AG09319 (cell line): ENCODE measurements at regions not wholly inside any gene's neighbourhood (a gene's known extent, or its start where the extent isn't known, plus 50 kb on each side); places are given as distances from the start of the nearest gene placed in this dataset.

ENCODE experiments used
- DNase-seq: peaks from one replicate; pipeline ENCODE4 v3.0.0-alpha.2; 2010; ENCODE audit warnings: low read depth; ENCODE audit errors: extremely low read depth
- TF ChIP-seq, protein P1 (sequence below): IDR thresholded peaks from 2 replicates; pipeline ENCODE4 v1.5.1; 2011; ENCODE audit warnings: low read depth, mild to moderate bottlenecking, inconsistent platforms, low read length, moderate library complexity

DNA sequence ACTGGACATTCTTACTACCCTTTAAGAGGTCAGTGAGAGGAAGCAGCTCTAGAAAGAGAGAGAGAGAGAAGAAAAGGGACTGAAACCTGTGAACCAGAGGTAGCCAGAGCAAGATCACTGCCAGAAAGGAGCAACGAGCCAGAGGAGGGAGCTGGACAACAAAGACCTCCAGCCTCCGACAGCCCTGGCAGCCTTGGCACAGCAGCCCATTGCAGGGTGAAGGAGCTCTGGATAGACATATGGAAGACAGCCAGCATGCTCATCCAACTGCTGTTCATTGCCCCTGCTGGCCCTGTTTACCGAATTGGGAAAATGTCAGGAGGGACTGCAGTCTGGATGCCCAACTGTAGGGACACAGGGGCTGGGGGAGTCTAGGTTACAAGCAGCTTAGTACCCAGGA lies 228.4 kb upstream of the SLC35G4 start:
- TF ChIP-seq, protein P1, sequence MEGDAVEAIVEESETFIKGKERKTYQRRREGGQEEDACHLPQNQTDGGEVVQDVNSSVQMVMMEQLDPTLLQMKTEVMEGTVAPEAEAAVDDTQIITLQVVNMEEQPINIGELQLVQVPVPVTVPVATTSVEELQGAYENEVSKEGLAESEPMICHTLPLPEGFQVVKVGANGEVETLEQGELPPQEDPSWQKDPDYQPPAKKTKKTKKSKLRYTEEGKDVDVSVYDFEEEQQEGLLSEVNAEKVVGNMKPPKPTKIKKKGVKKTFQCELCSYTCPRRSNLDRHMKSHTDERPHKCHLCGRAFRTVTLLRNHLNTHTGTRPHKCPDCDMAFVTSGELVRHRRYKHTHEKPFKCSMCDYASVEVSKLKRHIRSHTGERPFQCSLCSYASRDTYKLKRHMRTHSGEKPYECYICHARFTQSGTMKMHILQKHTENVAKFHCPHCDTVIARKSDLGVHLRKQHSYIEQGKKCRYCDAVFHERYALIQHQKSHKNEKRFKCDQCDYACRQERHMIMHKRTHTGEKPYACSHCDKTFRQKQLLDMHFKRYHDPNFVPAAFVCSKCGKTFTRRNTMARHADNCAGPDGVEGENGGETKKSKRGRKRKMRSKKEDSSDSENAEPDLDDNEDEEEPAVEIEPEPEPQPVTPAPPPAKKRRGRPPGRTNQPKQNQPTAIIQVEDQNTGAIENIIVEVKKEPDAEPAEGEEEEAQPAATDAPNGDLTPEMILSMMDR = no peak
- DNase-seq = no peak

DNA sequence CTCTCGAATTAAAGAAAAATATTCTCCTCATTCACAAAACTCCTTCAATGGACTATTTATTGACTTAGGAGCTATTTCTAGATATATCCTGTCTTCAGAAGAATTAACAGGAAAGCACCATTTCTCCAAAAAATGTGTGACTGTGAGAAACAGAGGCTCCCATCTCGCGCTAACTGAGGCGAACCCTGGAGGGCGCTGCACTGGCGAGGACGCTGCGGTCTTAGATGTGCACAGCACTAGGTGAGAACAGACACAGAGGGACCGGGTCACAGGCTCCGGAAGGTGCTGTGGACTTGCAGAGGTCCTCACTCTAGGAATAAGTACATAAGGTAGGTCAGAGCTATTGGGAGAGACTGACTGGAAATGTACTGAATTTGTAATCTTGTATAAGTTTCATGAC lies 229.7 kb upstream of the SLC35G4 start:
- TF ChIP-seq, protein P1 = no peak
- no peak for DNase-seq

DNA sequence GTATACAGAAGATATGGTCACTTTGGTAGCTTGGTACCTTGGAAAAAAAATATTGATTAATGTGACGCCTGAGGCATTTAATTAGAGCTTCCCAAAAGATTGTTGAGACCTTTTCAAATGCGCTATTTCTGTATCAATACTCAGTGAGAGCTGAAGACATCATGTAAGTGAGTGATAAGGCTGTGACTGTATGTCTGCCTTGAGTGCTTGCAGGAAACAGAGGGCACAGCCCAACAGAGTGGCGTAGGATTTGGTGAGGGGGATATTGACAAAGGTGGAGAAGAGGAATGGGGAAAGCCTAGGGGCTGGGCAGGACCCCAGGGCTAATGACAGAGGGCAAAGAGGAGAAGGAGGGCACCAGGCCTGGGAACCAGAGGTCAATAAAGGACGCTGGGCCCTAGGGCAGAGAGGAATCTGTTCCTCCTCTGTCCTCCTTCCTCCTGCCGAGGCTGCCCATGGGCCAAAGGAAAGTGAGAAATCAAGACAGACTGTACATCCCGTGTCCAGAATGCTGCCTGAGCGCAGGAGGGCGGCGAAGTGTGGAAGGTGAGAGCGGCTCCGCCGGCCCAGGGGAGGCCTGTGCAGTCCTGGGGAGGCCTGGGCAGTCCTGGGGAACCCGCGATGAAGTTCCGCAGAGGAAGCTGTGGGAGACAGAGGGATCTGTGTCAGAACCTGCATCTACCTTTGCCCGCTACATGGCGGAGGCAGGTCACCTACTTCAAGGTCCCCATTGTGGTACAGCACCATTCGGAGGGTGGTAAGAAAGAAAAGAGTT lies 228.6 kb upstream of the PIEZO2 start:
- TF ChIP-seq, protein P1 = no peak
- no peak for DNase-seq

DNA sequence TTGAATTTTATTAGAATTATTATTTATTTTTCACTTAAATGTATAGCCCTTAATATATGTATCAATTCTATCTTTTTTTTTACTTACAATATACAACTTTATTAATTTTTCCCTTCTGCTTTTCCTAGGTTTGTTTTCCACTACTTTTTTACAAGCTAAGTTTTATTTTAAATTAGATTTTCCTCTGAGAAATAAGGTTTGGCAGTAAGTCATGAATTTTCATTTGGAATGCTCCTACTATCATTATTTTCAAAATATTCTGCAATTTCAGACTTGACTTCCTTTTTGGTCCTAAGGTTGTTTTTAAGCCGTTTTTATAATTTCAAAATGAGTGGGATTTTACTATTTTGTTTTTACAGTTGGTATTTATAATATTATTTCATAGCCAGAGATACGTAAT lies 222.8 kb upstream of the PIEZO2 start:
- TF ChIP-seq, protein P1 = no peak
- no peak for DNase-seq

DNA sequence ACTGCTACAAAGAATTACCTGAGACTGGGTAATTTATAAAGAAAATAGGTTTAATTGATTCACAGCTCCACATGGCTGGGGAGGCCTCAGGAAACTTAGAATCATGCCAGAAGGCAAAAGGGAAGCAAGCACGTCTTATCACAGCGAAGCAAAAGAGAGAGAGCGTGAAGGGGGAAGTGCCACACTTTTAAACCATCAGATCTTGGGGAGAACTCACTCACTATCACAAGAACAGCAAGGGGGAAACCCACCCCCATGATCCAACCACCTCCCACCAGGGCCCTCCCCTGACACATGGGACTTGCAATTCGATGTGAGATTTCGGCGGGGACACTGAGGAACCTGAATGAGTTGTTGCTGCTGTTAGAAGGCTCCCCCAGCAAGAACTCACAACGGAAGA lies 220.2 kb upstream of the PIEZO2 start:
- no peak for DNase-seq
- TF ChIP-seq, protein P1 = no peak

DNA sequence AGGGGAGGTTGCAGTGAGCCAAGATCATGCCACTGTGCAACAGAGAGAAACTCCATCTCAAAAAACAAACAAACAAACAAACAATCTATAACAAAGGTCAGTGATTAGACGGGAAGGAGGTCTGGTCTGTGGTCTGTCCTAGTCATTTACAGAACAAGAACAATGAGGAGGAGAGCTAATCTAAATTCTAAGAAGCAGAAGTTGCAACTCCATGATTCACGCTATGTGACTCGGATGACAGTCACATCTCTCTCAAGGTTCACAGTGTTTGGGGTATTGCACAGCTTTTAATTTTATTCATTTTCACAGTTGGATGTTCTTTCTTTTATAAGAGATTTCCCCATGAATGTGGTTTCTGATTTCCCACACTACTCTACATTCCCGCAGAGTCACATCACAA lies 218.7 kb upstream of the PIEZO2 start:
- TF ChIP-seq, protein P1 = no peak
- DNase-seq = no peak

DNA sequence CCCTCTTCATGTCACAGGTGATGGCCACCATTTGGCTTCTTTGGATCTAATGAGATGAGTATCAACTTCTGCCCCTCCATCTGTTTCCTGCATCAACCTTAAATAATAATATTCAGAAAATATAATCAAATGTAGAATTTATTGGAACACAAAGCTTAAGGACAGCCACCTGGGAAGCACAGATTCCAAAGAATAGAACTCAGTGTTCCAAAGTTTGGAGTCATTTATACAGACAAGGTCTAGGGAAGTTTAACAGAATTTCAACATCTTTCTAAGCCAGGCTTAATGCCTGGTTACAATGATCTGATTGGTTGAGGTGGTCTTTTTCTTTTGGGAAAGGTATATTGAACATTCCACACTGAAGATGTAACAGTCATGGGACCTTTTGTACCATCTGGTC lies 218.0 kb upstream of the PIEZO2 start:
- TF ChIP-seq, protein P1 = no peak
- DNase-seq = no peak
